GM10266 (cell line): ENCODE measurements at regions not wholly inside any gene's neighbourhood (a gene's known extent, or its start where the extent isn't known, plus 50 kb on each side); places are given as distances from the start of the nearest gene placed in this dataset.
"Not testable (repeated sequence)": the region's sequence is repeated elsewhere in the genome, so short reads cannot be mapped to it uniquely, and the experiment has no call there.

Source experiments
- DNase-seq: peaks from one replicate; pipeline ENCODE4 v3.0.0; 2012; ENCODE audit errors: extremely low spot score
- TF ChIP-seq, protein P1 (sequence below): IDR thresholded peaks from 2 replicates; pipeline ENCODE4 v1.5.1; 2012; ENCODE audit warnings: mild to moderate bottlenecking, low read depth; ENCODE audit not compliant: control insufficient read depth, insufficient read depth; ENCODE audit errors: missing control alignments

DNA sequence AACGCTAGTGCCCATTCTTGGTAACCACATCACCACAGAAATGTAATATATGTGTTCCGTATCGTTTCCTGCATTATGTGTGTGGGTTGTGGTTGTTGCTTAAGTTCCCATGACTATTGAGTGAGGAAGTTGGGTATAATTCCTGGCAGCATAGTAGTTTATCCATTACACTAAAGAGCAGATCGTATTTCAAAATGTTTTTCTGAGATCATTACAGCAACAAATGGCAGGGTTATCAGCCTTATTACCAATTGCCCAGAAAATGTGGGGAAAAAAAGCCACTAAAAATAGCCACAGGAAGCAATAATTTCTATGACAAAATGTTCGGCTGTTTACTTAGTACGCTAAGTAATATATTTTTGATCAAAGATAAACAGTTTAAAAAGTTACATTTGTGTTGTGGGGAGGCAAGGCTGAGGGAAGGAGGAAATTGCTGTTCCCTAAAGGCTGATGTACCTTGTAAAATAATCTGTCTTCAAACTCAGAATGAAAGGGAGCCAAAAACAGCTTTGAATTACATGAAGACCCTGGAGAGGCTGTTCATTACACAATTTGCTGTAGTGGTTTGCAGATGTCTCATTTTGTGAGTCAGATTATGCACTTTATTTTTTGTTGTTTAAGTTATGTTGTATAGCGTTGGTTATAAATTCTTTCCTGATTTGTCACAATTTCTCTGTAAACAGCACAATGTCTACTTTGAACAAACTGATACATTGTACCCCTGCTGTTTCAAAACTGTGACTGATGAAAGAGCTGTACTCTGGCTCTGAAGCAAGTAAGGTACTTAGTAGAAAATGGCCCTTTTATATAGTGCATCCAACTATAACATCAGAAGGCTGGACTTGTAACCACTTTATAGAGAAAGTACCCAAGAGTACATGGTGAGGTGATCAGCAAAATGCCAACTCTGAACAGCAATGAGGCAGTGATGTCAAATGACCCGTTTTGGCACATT is 1028.5 kb downstream of the NR2F1-AS1 start:
- no peak for DNase-seq
- TF ChIP-seq, protein P1, sequence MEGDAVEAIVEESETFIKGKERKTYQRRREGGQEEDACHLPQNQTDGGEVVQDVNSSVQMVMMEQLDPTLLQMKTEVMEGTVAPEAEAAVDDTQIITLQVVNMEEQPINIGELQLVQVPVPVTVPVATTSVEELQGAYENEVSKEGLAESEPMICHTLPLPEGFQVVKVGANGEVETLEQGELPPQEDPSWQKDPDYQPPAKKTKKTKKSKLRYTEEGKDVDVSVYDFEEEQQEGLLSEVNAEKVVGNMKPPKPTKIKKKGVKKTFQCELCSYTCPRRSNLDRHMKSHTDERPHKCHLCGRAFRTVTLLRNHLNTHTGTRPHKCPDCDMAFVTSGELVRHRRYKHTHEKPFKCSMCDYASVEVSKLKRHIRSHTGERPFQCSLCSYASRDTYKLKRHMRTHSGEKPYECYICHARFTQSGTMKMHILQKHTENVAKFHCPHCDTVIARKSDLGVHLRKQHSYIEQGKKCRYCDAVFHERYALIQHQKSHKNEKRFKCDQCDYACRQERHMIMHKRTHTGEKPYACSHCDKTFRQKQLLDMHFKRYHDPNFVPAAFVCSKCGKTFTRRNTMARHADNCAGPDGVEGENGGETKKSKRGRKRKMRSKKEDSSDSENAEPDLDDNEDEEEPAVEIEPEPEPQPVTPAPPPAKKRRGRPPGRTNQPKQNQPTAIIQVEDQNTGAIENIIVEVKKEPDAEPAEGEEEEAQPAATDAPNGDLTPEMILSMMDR = no peak

DNA sequence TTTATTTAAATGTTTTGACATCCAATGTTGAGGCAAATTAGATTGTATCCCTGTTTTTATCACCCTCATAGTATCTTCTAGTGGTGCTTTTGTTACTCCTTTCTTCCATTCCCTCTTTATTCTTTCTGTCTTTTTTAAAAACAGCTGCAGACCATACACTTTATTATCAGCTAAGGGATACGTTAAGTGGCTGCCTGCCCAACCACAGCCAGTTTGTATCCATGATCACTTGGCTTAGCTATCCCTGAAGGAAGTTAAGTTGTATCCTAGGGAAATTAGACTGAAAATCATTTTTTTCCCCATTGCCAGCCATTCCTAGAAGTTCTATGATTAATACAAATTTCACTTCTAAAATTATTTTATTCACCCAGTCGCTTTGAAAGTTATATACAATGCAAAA is 1032.7 kb downstream of the NR2F1-AS1 start:
- TF ChIP-seq, protein P1 = no peak
- no peak for DNase-seq

DNA sequence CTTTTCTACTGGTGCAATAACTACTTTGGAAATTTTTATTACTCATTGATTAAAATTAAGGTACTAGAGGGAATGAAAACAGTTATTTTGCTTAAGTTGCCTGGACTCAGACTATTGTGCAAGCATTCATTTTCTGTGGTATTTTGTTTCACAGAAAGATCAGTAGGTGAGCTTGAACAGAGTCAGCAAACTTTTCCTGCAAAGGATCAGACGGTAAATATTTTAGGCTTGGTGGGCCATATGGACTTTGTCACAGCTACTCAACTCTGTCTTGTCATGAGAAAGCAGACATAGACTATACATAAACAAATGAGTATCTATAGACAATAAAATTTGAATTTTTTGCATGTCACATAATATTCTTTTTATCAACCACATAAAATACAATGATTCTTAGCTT is 1036.4 kb downstream of the NR2F1-AS1 start:
- TF ChIP-seq, protein P1 = no peak
- DNase-seq = no peak

DNA sequence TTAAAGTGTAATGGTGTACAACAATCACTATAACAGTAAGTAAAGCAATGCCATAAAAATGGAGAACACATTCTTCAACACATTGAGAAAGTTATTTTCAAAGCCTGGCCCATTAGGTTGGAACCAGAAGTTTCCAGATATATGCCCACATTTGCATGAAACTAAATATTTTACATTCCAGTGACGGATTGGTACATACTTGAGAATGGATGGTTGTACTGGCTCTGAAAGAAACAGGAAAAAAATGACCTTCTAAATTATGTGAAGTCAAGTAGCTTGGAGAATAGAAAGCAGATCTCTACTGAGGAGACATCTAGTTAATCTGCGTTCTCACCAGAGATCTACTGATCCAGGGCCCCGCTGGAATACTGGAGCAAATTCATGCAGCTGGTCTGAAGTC is 1037.0 kb downstream of the NR2F1-AS1 start:
- no peak for DNase-seq
- TF ChIP-seq, protein P1 = no peak

DNA sequence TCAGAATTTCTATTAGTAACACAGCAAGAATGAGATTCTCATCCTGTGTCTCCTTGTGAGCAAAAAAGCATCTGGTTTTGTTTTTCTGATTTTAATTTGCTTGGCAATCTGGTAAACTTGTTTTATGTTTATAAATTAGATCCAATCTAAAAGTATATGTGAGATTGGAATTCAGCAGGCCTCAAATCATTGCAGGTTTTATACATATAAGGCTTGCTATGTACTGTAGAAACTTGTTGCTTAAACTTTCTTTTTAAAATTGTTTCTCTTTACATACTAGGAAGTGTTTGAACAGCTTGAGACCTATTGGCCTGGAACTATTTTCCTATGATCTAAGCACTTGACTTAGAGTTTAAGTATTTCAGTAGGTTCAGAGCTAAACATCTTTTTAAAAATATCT is 1037.8 kb downstream of the NR2F1-AS1 start:
- TF ChIP-seq, protein P1 = no peak
- DNase-seq = no peak

DNA sequence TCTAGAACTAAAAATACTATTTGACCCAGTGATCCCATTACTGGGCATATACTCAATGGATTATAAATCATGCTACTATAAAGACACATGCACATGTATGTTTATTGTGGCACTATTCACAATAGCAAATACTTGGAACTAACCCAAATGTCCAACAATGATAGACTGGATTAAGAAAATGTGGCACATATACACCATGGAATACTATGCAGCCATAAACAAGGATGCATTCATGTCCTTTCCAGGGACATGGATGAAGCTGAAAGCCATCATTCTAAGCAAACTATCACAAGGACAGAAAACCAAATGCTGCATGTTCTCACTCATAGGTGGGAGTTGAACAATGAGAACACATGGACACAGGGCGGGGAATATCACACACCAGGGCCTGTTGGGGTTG is 1039.0 kb downstream of the NR2F1-AS1 start:
- DNase-seq = not testable (repeated sequence)

DNA sequence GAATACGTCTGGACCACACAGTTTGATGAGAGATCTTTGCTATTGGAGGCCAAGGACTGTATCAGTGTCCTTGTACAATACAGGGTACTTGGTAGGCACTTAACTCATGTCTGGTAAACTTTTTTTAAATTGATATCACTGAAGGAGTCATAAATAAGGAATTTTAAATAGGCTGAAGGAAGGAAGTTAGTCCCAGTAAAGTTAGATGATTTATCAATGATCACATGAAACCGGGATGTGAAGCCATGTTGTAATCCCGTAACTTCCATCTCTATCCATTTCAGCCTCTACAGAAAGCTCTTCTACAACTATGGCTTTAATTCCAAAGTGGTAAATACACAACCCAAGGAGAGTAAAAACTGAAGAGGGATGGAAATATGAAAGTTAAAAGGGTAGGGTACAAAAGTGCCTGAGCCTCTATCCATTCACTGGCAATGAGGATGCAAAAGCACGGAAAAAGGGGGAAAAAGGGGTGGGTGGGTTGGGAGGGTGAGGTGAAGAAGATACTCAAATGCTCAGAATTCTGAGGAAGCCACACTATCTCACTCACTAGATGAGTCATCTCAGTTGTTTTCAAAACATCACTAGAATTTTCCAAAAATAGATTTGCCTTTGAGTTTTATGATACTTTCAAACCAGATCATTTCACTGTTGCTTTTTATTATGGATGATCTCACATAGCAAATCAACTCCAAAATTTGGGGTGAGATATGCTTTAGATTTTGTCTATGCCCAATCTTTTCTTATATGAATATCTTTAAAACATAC is 1053.5 kb downstream of the NR2F1-AS1 start:
- no peak for DNase-seq
- TF ChIP-seq, protein P1 = no peak
